Left kidney (tissue), 1 donor: ENCODE measurements at regions not wholly inside any gene's neighbourhood (a gene's known extent, or its start where the extent isn't known, plus 50 kb on each side); places are given as distances from the start of the nearest gene placed in this dataset.

Experiments used
- DNase-seq: peaks from one replicate; pipeline ENCODE4 v3.0.0-alpha.2; 2013

- no peak for DNase-seq
Measured at GRCh38 chr10:21084700-21085099, 187.6 kb upstream of the NEBL start.

- DNase-seq = no peak
Measured at GRCh38 chr10:21083861-21084260, 186.8 kb upstream of the NEBL start.

GRCh38 chr10:21082206-21082605 lies 185.1 kb upstream of the NEBL start:
- DNase-seq = no peak

GRCh38 chr10:21080261-21080660 lies 183.2 kb upstream of the NEBL start:
- DNase-seq = no peak

GRCh38 chr10:21079330-21079658 lies 182.2 kb upstream of the NEBL start:
- DNase-seq = no peak

- peak; percentile 82 for DNase-seq
Measured at GRCh38 chr10:21078410-21079329, 181.6 kb upstream of the NEBL start.

- no peak for DNase-seq
Measured at GRCh38 chr10:21077681-21078080, 180.6 kb upstream of the NEBL start.

GRCh38 chr10:21076381-21076780 lies 179.3 kb upstream of the NEBL start:
- no peak for DNase-seq

GRCh38 chr10:21075880-21076279 lies 178.8 kb upstream of the NEBL start:
- DNase-seq = no peak

GRCh38 chr10:21071001-21071673 lies 174.0 kb upstream of the NEBL start:
- no peak for DNase-seq

GRCh38 chr10:21069929-21070700 lies 173.0 kb upstream of the NEBL start:
- DNase-seq = no peak

- DNase-seq = no peak
Measured at GRCh38 chr10:21069278-21069677, 172.2 kb upstream of the NEBL start.

- no peak for DNase-seq
Measured at GRCh38 chr10:21068026-21068656, 171.0 kb upstream of the NEBL start.

GRCh38 chr10:21065621-21066248 lies 168.6 kb upstream of the NEBL start:
- no peak for DNase-seq

GRCh38 chr10:21061982-21062381 lies 164.9 kb upstream of the NEBL start:
- DNase-seq = no peak

GRCh38 chr10:21061184-21061583 lies 164.1 kb upstream of the NEBL start:
- no peak for DNase-seq

- no peak for DNase-seq
Measured at GRCh38 chr10:21060626-21061025, 163.5 kb upstream of the NEBL start.

- no peak for DNase-seq
Measured at GRCh38 chr10:21057989-21058388, 160.9 kb upstream of the NEBL start.

GRCh38 chr10:21057436-21057835 lies 160.3 kb upstream of the NEBL start:
- no peak for DNase-seq

- no peak for DNase-seq
Measured at GRCh38 chr10:21056461-21056860, 159.3 kb upstream of the NEBL start.

GRCh38 chr10:21055339-21056135 lies 158.4 kb upstream of the NEBL start:
- DNase-seq = no peak
